Ishikawa (cell line): ENCODE measurements at regions not wholly inside any gene's neighbourhood (a gene's known extent, or its start where the extent isn't known, plus 50 kb on each side); places are given as distances from the start of the nearest gene placed in this dataset.

Experiments used
- CEBPB ChIP-seq: IDR thresholded peaks from 2 replicates; pipeline ENCODE4 v1.6.1; 2012
- CREB1 ChIP-seq: IDR thresholded peaks from 2 replicates; pipeline ENCODE4 v1.6.1; 2012; ENCODE audit warnings: low read depth
- EGR1 ChIP-seq: IDR thresholded peaks from 2 replicates; pipeline ENCODE4 v1.6.1; 2012
- EP300 ChIP-seq: IDR thresholded peaks from 2 replicates; pipeline ENCODE4 v1.6.1; 2012; ENCODE audit warnings: borderline replicate concordance
- FOXM1 ChIP-seq: IDR thresholded peaks from 2 replicates; pipeline ENCODE4 v1.6.1; 2012; ENCODE audit warnings: low read depth, borderline replicate concordance
- MAX ChIP-seq: IDR thresholded peaks from 2 replicates; pipeline ENCODE4 v1.6.1; 2012
- NFIC ChIP-seq: IDR thresholded peaks from 2 replicates; pipeline ENCODE4 v1.6.1; 2012
- RAD21 ChIP-seq: IDR thresholded peaks from 2 replicates; pipeline ENCODE4 v1.6.1; 2012; ENCODE audit warnings: low read depth
- REST ChIP-seq: IDR thresholded peaks from 2 replicates; pipeline ENCODE4 v1.6.1; 2012; ENCODE audit warnings: low read depth, mild to moderate bottlenecking
- TAF1 ChIP-seq: IDR thresholded peaks from 2 replicates; pipeline ENCODE4 v1.6.1; 2012; ENCODE audit warnings: low read depth, mild to moderate bottlenecking
- TCF12 ChIP-seq: IDR thresholded peaks from 2 replicates; pipeline ENCODE4 v1.6.1; 2012; ENCODE audit warnings: low read depth
- TEAD4 ChIP-seq: IDR thresholded peaks from 2 replicates; pipeline ENCODE4 v1.6.1; 2012
- USF1 ChIP-seq: IDR thresholded peaks from 2 replicates; pipeline ENCODE4 v1.6.1; 2012
- YY1 ChIP-seq: IDR thresholded peaks from 2 replicates; pipeline ENCODE4 v1.6.1; 2012; ENCODE audit warnings: low read depth
- ZBTB7A ChIP-seq: IDR thresholded peaks from 2 replicates; pipeline ENCODE4 v1.6.1; 2012; ENCODE audit warnings: low read depth

DNA sequence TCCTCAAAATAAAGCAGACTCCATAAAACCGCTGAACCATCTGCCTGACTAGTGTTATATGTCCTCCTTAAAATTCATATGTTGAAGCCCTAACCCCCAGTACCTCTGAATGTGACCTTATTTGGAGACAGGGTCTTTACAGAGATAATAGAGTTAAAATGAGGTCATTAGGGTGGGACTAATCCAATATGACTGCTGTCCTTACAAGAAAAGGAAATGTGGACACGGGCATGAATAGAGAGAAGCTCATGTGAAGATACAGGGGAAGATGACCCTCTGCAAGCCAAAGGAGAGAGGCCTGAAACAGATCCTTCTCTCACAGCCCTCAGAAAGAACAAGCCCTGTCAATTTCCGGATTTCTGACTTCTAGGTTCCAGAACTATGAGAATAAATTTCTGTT is 82.0 kb upstream of the KLHL13 start:
- TF ChIP-seq ZBTB7A (no peak), YY1 (no peak), NFIC (no peak), TEAD4 (no peak), MAX (no peak), TAF1 (no peak), RAD21 (no peak), REST (no peak), FOXM1 (no peak), EGR1 (no peak), TCF12 (no peak), EP300 (no peak), USF1 (no peak), CEBPB (no peak), CREB1 (no peak)

GRCh38 chrX:118199997-118200396 is 83.4 kb upstream of the KLHL13 start:
- TF ChIP-seq TCF12: no peak
- TF ChIP-seq YY1: no peak
- no peak for TF ChIP-seq RAD21
- no peak for TF ChIP-seq TAF1
- TF ChIP-seq NFIC: no peak

GRCh38 chrX:118205421-118206395 is 89.1 kb upstream of the KLHL13 start:
- no peak for TF ChIP-seq ZBTB7A

- TF ChIP-seq RAD21: no peak
Observed at GRCh38 chrX:118207831-118208453, 91.3 kb upstream of the KLHL13 start.

DNA sequence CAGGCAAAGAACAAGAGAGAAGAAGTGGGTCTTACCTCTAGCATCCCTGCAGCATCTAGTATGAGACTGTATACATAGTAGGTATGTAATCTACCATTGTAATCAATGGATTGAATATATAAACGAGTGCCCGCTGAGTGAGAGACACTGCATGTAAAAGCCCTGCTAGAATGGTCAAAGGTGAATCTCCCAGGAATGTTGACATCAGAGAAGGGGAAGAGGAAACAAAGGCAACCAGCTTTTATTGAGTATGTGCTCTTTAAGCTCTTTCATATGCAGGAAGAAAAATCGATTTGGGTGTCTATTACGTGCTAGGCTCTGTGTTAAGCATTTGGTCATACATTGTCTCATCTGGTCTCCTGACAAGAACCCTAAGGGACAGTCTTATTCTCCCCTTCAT is 91.9 kb upstream of the KLHL13 start:
- TF ChIP-seq FOXM1 (no peak), EGR1 (no peak), EP300 (no peak), RAD21 (no peak), CEBPB (no peak), YY1 (no peak), ZBTB7A (no peak), USF1 (no peak), NFIC (no peak), TCF12 (no peak), CREB1 (no peak), REST (no peak), TEAD4 (no peak), MAX (no peak), TAF1 (no peak)
